Activated naive CD8-positive, alpha-beta T cell treated with anti-CD3 and anti-CD28 coated beads, Interleukin-2, amount 10 ng/mL, durations not matched to agents 7 days and 5 days (primary cell): ENCODE measurements at regions not wholly inside any gene's neighbourhood (a gene's known extent, or its start where the extent isn't known, plus 50 kb on each side); places are given as distances from the start of the nearest gene placed in this dataset.

Experiments
- ATAC-seq: fragments of 150-1000 bp; cut with Tn5 transposase; one replicate; pipeline ENCODE4 v1.10.0; 2021; ENCODE audit warnings: low read depth, moderate library complexity
- POLR2A ChIA-PET: fragments of 350-600 bp; sonication (Branson Sonifier 250); formaldehyde crosslinking; loops from one replicate; lab custom pipeline; 2021; ENCODE audit warnings: antibody characterized with exemption; lab: Charles Lee
- DNase-seq: peaks from one replicate; pipeline ENCODE4 v3.0.0; 2021
- H3K27ac Mint-ChIP-seq: one replicate; pipeline ENCODE4 v1.8.0; 2022; ENCODE audit warnings: mild to moderate bottlenecking, mixed read lengths
- H3K27me3 Mint-ChIP-seq: one replicate; pipeline ENCODE4 v1.8.0; 2022; ENCODE audit warnings: mild to moderate bottlenecking, moderate library complexity, mixed read lengths
- H3K36me3 Mint-ChIP-seq: one replicate; pipeline ENCODE4 v1.8.0; 2021; ENCODE audit warnings: mild to moderate bottlenecking, mixed read lengths
- H3K4me1 Mint-ChIP-seq: one replicate; pipeline ENCODE4 v1.8.0; 2021; ENCODE audit warnings: mixed read lengths
- H3K4me3 Mint-ChIP-seq: one replicate; pipeline ENCODE4 v1.8.0; 2022; ENCODE audit warnings: mild to moderate bottlenecking, moderate library complexity, mixed read lengths
- H3K9me3 Mint-ChIP-seq: one replicate; pipeline ENCODE4 v1.8.0; 2021; ENCODE audit warnings: mixed read lengths

DNA sequence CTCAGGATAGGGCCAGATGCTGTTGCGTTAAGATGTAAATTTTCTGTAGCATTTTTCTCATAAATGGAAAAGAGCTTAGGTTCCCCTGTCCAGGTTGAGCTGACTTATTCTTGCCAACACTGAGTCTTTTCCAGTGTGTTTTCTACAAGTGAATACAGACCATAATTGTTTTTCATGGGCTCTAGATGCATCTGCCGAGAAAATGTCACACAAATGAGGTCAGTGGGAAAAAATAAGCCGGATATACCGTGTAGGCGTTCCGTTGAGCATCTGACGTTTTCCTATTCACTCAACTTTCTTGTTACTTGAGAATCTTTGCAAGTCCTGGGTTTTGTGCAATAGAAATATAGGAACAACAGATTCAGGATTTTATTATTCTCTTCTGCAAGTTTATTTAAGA is 582.9 kb upstream of the CDH4 start:
- ATAC-seq = no peak
- POLR2A ChIA-PET = no interaction called here
- no peak for DNase-seq
- no peak overlapping the region for H3K4me3 Mint-ChIP-seq
- H3K27ac Mint-ChIP-seq = no peak overlapping the region
- H3K9me3 Mint-ChIP-seq = no peaks in the 10 kb centered on the region
- no peaks in the 10 kb centered on the region for H3K36me3 Mint-ChIP-seq
- H3K27me3 Mint-ChIP-seq = no peaks in the 10 kb centered on the region
- no peaks in the 10 kb centered on the region for H3K4me1 Mint-ChIP-seq

DNA sequence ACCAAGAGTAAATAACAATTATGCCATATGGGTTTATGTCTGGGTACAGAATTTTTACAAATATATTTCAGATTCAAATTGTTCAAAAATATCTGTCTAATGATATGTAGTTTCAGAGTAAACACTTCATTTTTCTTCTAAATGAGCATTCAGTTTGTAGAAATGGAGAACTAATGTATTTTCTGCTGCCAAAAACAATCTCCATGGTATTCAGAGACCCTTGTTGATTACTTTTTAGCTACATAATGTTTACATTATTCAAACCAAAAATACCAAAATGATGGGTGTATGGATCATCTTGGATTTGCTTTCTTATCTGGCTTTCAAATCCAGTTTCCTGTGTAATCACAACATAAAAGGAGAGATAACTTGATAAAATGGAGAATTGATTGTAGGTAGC is 576.0 kb upstream of the CDH4 start:
- no peaks in the 10 kb centered on the region for H3K9me3 Mint-ChIP-seq
- peaks cover 2% of the 10 kb centered on the region for H3K27me3 Mint-ChIP-seq
- H3K4me1 Mint-ChIP-seq = no peaks in the 10 kb centered on the region
- no peak for ATAC-seq
- H3K36me3 Mint-ChIP-seq = no peaks in the 10 kb centered on the region
- POLR2A ChIA-PET = no interaction called here
- no peak overlapping the region for H3K4me3 Mint-ChIP-seq
- H3K27ac Mint-ChIP-seq = no peak overlapping the region
- no peak for DNase-seq

DNA sequence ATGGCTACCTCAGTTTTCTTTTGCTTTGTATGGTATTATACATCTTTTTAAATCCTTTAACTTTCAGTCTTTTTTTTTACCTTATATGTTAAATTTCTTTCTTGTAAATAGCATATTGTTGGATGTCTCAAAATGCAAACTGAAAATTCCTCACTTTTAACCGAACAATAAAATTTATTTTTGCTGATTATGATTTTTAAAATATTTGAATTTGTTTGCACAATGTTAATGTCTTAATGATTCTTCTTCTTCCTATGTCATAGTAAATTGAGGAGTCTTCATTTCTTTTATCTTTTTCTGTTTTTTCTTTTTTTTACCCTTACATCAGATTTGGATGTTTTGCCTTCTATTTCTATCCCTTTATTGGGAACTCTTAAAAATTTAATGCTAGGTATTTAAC is 574.2 kb upstream of the CDH4 start:
- DNase-seq (no peak), ATAC-seq (no peak)
- H3K27me3 Mint-ChIP-seq = peaks cover 2% of the 10 kb centered on the region
- POLR2A ChIA-PET = no interaction called here
- H3K9me3 Mint-ChIP-seq = peaks cover 3% of the 10 kb centered on the region
- H3K27ac Mint-ChIP-seq = no peak overlapping the region
- H3K4me3 Mint-ChIP-seq = no peak overlapping the region
- H3K36me3 Mint-ChIP-seq = no peaks in the 10 kb centered on the region
- no peaks in the 10 kb centered on the region for H3K4me1 Mint-ChIP-seq

DNA sequence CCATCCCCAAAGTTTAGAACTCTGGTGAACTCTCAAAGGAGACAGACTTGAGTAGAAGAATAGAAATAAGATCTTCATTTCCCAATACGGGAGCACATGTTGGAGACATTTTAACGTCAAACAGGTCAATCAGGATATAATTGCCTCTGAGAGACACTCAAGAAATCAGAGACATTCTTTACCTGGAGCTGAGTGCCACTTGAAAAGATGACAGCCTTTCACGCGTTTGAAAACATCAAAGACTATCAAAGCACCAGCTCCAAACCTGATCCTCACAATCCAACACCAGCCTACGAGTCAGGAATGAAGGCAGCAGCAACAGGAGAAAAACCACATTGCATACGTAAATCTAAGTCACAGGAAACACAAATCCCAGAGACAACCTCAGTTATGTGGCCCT is 571.5 kb upstream of the CDH4 start:
- ATAC-seq = no peak

DNA sequence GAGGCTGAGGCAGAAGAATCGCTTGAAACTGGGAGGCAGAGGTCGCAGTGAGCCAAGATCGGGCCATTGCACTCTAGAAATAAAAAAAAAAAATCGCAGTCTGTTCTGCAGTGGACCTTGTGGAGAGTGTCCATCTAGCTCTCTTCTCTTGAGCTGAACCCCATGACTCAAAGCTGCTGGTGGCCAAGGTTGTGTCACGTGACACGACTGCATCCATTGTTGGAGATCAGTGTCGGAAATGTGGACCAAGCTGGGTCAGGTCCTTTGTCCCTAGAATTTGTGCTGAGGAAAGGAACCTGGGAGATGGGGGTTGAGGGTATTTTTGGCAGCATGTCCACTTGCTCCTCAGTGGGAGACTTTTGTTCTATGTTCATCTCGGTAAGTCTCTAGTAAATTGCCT is 564.8 kb upstream of the CDH4 start:
- ATAC-seq (no peak), DNase-seq (no peak)
- Mint-ChIP-seq H3K4me3 (no peak overlapping the region), H3K4me1 (no peaks in the 10 kb centered on the region), H3K36me3 (no peaks in the 10 kb centered on the region), H3K9me3 (no peaks in the 10 kb centered on the region), H3K27ac (no peak overlapping the region), H3K27me3 (no peaks in the 10 kb centered on the region)
- POLR2A ChIA-PET = no interaction called here

More for the DNA sequence above, 571.5 kb upstream of the CDH4 start:
- POLR2A ChIA-PET = no interaction called here
- H3K27ac Mint-ChIP-seq = no peak overlapping the region
- H3K27me3 Mint-ChIP-seq = peaks cover 2% of the 10 kb centered on the region
- H3K4me3 Mint-ChIP-seq = no peak overlapping the region
- H3K9me3 Mint-ChIP-seq = peaks cover 3% of the 10 kb centered on the region
- no peaks in the 10 kb centered on the region for H3K36me3 Mint-ChIP-seq
- DNase-seq = no peak
- H3K4me1 Mint-ChIP-seq = no peaks in the 10 kb centered on the region

DNA sequence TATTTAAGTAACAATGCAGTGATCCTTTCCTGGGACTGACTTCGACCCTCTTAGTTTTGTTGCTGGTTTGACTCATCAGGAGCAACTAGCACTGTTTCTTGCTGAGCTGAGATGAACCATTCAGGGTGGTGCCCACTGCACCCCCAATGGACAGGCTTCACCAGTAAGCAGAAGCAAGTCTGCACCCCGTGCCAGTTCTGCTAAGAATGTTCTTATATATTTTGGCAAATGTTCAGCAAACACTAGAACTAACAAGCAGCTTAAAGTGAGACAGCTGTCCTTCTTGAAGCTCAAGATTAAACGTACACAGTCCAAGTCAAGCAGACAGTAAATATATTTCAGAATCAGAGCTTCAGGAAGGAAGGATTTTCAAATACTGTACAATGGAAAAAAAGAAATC is 561.3 kb upstream of the CDH4 start:
- DNase-seq = no peak
- H3K9me3 Mint-ChIP-seq = no peaks in the 10 kb centered on the region
- POLR2A ChIA-PET = no interaction called here
- no peak overlapping the region for H3K27ac Mint-ChIP-seq
- H3K27me3 Mint-ChIP-seq = no peaks in the 10 kb centered on the region
- no peaks in the 10 kb centered on the region for H3K4me1 Mint-ChIP-seq
- H3K4me3 Mint-ChIP-seq = no peak overlapping the region
- H3K36me3 Mint-ChIP-seq = no peaks in the 10 kb centered on the region
- ATAC-seq = no peak

DNA sequence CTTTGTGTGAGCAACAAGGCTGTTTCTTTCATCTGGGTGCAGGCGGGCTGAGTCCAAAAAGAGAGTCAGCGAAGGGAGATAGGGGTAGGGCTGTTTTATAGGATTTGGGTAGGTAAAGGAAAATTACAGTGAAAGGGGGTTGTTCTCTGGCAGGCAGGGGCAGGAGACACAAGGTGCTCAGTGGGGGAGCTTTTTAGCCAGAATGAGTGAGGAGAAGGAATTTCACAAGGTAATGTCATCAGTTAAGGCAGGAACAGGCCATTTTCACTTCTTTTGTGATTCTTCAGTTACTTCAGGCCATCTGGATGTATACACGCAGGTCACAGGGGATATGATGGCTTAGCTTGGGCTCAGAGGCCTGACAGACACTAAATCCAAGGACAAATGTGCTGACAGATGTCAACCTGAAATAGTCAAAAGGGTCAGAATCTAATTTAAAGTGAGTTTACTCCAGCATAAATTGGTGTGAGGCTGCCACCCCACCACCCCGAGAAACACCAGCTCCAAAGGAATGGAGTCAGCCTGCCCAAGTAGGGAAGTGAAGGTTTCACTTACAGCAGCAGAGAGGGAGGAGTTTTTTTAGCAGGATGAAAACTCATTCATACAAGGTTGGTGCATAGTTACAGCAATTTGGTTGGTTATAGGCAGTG is 560.0 kb upstream of the CDH4 start:
- no peak overlapping the region for H3K27ac Mint-ChIP-seq
- H3K27me3 Mint-ChIP-seq = no peaks in the 10 kb centered on the region
- H3K36me3 Mint-ChIP-seq = no peaks in the 10 kb centered on the region
- H3K4me3 Mint-ChIP-seq = no peak overlapping the region
- no peaks in the 10 kb centered on the region for H3K4me1 Mint-ChIP-seq
- POLR2A ChIA-PET = no interaction called here
- H3K9me3 Mint-ChIP-seq = no peaks in the 10 kb centered on the region
- DNase-seq (no peak), ATAC-seq (no peak)

DNA sequence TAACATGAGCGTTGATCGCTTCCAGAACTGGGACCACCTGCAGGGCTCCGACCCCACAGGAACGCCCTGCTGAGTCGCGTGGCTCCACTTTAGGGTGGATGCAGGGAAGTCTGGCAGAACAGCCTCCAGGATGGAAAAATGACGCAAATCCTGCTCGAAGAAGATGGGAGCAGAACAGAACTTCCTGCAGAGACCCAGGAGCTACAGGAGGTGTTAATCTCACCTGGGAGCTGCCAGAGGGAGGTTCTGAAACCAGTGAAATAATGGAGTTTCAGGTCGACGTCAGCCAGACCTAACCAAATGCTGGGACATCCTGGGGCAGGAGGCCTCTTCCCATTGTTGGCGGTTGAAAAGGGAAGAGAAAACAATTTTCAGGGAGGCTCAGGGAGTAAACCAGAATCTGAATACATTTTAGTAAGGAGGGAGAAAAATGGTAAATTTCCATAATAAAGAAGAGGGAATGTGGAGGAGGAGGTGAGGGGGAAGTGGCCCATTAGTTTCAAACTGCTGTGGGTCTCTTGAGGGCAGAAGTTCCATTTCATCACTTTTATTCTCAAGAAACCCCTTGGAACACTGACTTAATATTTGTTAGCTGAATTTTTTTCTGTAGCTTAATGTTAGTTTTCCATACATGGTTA is 558.4 kb upstream of the CDH4 start:
- no peaks in the 10 kb centered on the region for H3K4me1 Mint-ChIP-seq
- no peak overlapping the region for H3K4me3 Mint-ChIP-seq
- DNase-seq (no peak), ATAC-seq (no peak)
- no peaks in the 10 kb centered on the region for H3K36me3 Mint-ChIP-seq
- no peak overlapping the region for H3K27ac Mint-ChIP-seq
- POLR2A ChIA-PET = no interaction called here
- no peaks in the 10 kb centered on the region for H3K27me3 Mint-ChIP-seq
- no peaks in the 10 kb centered on the region for H3K9me3 Mint-ChIP-seq

DNA sequence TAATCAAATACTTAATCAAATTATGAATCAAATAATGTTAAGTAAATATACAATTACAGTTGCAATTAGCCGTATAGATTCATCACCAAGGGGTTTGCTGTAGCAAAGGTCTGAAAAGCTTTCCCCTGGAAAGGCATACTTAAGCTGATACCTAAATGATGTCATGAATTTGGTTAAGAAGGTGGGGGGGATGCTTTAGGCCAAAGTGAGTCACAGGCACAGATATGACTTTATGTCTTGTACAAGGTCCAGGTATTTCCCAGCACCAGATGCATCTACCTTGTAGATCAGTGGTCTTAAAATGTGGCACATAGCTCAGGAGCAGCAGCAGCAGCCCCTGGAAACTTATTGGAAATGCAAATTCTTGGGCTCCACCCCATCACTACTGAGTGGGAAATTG is 557.3 kb upstream of the CDH4 start:
- no peak for ATAC-seq

DNA sequence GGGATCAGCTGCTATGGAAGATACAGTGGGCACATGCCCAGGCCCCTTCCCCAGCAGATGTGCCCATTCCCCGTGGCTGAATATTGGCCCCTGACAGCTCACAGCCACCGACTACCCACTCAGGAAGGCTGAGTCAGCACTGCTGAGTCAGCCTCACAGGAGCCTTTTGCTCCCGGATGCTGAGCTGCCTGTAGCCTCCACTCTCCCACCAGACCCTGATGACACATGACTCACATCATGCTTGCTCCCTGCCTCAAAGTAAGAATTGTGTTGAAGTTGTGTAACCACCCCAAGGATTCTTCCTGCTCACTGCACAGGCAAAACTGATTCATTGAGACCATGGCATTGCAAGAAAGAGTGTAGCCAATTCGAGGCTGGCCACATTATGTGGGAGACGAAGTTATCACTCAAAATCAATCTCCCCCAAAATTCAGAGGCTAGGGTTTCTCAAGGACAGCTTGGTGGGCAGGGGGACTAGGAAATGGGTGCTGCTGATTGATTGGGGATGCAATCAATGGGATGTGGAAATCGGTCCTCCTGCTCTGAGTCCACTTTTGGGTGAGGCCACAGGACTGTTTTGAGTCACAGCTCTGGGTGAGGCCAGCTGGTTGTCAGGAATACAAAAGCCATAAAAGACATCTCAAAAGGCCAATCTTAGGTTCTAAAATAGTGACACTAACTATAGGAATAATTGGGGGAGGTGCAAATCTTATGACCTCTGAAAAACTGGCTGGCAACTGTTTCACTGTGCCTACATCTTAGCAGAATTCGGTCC is 556.6 kb upstream of the CDH4 start:
- POLR2A ChIA-PET = no interaction called here
- Mint-ChIP-seq H3K27ac (no peak overlapping the region), H3K4me1 (no peaks in the 10 kb centered on the region), H3K9me3 (no peaks in the 10 kb centered on the region), H3K36me3 (no peaks in the 10 kb centered on the region), H3K4me3 (no peak overlapping the region), H3K27me3 (no peaks in the 10 kb centered on the region)
- no peak for DNase-seq
- no peak for ATAC-seq

More for the DNA sequence above, 557.3 kb upstream of the CDH4 start:
- DNase-seq = no peak
- no peaks in the 10 kb centered on the region for H3K36me3 Mint-ChIP-seq
- no peaks in the 10 kb centered on the region for H3K9me3 Mint-ChIP-seq
- H3K4me3 Mint-ChIP-seq = no peak overlapping the region
- H3K27ac Mint-ChIP-seq = no peak overlapping the region
- H3K4me1 Mint-ChIP-seq = no peaks in the 10 kb centered on the region
- no peaks in the 10 kb centered on the region for H3K27me3 Mint-ChIP-seq
- POLR2A ChIA-PET = no interaction called here

DNA sequence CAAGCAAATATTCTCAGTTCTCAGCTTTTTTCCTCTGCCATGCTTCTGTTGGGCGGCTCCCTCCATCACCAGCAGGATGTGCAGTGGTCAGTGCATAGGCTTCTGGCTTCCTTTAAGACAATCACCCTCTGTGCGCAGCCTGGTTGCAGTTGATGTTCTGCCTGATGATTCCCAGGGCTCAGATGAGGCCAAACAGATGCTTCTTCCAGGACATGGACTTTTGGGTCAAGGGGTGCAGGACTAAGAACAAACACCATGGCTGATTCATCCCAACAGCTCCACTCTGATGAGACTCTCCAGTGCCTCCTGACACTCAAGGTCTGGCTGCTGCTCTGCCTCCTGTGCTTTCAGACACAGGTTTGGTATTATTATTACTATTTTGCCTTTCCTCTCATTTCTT is 554.8 kb upstream of the CDH4 start:
- Mint-ChIP-seq H3K9me3 (no peaks in the 10 kb centered on the region), H3K4me1 (no peaks in the 10 kb centered on the region), H3K27me3 (no peaks in the 10 kb centered on the region), H3K4me3 (no peak overlapping the region), H3K36me3 (no peaks in the 10 kb centered on the region), H3K27ac (no peak overlapping the region)
- ATAC-seq (no peak), DNase-seq (no peak)
- POLR2A ChIA-PET = no interaction called here

DNA sequence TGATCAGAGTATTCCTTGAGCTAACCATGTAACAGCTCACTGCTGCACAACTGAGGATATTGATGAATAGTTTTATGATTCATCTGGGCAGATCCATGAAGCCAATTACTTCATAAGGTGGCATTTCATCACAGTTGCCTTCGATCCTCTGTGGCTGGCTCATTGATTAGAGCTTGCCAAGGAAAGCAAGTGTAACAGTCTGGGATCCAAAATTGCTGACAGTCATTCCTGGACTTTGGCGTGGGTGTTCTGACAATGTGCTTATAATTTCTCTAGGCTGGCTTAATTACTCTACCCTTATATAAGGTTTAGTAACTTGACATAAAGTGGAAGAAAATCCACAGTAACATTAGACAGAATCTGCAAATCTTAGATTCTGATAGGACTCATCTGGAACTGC is 551.3 kb upstream of the CDH4 start:
- Mint-ChIP-seq H3K9me3 (no peaks in the 10 kb centered on the region), H3K36me3 (no peaks in the 10 kb centered on the region), H3K4me3 (no peak overlapping the region), H3K27ac (no peak overlapping the region), H3K27me3 (no peaks in the 10 kb centered on the region), H3K4me1 (no peaks in the 10 kb centered on the region)
- DNase-seq = no peak
- POLR2A ChIA-PET = no interaction called here
- no peak for ATAC-seq

DNA sequence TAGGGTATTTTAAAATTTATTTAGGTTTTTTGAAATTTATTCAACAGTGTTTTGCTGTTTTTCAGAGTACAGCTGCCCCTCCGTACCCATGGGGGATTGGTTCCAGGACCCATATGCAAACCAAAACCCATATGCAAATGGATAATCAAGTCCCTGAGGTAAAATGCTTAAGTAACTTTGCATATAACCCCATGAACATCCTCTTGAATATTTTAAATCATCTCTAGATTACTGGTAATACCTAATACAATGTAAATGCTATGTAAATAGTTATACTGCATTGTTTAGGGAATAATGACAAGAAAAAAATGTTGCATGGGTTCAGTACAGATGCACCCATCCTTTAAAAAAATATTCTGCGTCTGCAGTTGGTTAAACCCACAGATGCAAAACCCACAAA is 547.9 kb upstream of the CDH4 start:
- Mint-ChIP-seq H3K4me1 (no peaks in the 10 kb centered on the region), H3K36me3 (no peaks in the 10 kb centered on the region), H3K27me3 (no peaks in the 10 kb centered on the region), H3K4me3 (no peak overlapping the region), H3K27ac (no peak overlapping the region), H3K9me3 (no peaks in the 10 kb centered on the region)
- DNase-seq (no peak), ATAC-seq (no peak)
- POLR2A ChIA-PET = no interaction called here

DNA sequence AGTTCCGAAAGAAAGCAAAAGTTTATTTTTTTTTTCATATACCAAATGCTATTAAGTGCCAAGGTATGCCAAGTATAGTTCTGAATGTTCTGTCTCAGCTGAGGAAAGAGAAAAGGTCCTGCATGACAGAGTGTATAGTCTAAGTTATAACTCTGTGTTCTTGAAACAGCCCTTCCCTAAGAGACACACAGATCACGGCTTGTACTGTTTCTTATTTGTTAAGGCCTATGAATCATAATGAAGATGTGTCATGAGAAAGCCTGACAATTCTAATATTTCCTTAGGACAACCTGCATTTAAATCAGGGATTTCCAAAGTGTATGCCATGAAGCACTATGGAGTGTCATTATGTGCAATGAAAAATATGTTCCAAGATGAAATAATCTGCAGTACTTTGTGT is 538.7 kb upstream of the CDH4 start:
- H3K4me3 Mint-ChIP-seq = no peak overlapping the region
- no peaks in the 10 kb centered on the region for H3K9me3 Mint-ChIP-seq
- no peaks in the 10 kb centered on the region for H3K4me1 Mint-ChIP-seq
- POLR2A ChIA-PET = no interaction called here
- no peaks in the 10 kb centered on the region for H3K36me3 Mint-ChIP-seq
- H3K27ac Mint-ChIP-seq = no peak overlapping the region
- peaks cover 2% of the 10 kb centered on the region for H3K27me3 Mint-ChIP-seq
- no peak for DNase-seq
- no peak for ATAC-seq
